ENCODE measurements at regions not wholly inside any gene's neighbourhood (a gene's known extent, or its start where the extent isn't known, plus 50 kb on each side); places are given as distances from the start of the nearest gene placed in this dataset.

DNA sequence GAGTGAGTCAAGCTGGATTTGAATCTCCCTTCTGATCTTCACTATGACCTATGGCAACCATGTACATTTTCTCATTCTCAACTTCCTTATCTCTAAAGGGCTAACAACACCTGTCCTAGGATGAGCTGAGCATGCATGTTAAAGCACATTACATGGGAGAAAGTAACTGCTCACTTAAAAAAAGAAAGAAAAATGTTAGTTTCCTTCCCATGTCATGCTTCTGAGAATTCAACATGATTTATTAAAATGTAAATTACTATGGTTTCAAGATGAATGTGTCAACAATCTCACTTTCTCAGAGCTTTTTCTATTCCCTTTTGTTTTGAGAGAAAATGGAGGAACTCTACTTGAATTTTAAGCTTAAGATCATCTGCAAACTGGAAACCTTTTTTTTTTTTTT is 295.3 kb downstream of the SKIDA1 start:
- BruUV-seq (replicated peaks): no TSS peak
- intact Hi-C loops (cut with micrococcal nuclease; ENCODE audit: unreplicated experiment) (no loop called here), in situ Hi-C loops (cut with HindIII; ENCODE audit: low pct_unique_long_range_greater_than_20kb, low sequenced_read_pairs) (no loop called here)
- no peak overlapping the region for H3K27ac ChIP-seq (ENCODE audit: low read length)
- H3K4me3 ChIP-seq (ENCODE audit: low read depth in 2 of 2, low read length in 2 of 2): no peak overlapping the region
- TF ChIP-seq POLR2AphosphoS5 (IDR thresholded peaks at IDR 0.05; ENCODE audit: low read depth, low read length) (no peak), SIN3A (IDR thresholded peaks at IDR 0.05; ENCODE audit: borderline replicate concordance, insufficient read depth, low read depth, low read length) (no peak)
- TF ChIP-seq, protein P1, sequence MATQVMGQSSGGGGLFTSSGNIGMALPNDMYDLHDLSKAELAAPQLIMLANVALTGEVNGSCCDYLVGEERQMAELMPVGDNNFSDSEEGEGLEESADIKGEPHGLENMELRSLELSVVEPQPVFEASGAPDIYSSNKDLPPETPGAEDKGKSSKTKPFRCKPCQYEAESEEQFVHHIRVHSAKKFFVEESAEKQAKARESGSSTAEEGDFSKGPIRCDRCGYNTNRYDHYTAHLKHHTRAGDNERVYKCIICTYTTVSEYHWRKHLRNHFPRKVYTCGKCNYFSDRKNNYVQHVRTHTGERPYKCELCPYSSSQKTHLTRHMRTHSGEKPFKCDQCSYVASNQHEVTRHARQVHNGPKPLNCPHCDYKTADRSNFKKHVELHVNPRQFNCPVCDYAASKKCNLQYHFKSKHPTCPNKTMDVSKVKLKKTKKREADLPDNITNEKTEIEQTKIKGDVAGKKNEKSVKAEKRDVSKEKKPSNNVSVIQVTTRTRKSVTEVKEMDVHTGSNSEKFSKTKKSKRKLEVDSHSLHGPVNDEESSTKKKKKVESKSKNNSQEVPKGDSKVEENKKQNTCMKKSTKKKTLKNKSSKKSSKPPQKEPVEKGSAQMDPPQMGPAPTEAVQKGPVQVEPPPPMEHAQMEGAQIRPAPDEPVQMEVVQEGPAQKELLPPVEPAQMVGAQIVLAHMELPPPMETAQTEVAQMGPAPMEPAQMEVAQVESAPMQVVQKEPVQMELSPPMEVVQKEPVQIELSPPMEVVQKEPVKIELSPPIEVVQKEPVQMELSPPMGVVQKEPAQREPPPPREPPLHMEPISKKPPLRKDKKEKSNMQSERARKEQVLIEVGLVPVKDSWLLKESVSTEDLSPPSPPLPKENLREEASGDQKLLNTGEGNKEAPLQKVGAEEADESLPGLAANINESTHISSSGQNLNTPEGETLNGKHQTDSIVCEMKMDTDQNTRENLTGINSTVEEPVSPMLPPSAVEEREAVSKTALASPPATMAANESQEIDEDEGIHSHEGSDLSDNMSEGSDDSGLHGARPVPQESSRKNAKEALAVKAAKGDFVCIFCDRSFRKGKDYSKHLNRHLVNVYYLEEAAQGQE (IDR thresholded peaks at IDR 0.05; ENCODE audit: insufficient read depth in 1 of 2, low read depth in 2 of 2, low read length in 1 of 2): no peak
- H3K9me3 ChIP-seq (ENCODE audit: control insufficient read depth, insufficient read depth, low read depth, low read length): no peaks in the 10 kb centered on the region
- H3K27me3 ChIP-seq (ENCODE audit: control insufficient read depth, insufficient read depth, low read length): no peaks in the 10 kb centered on the region
- POLR2A ChIA-PET: interaction anchor here (0.6 to 0.7 kb wide), 3 partner anchors 9 to 98 kb away, joined by 3 to 9 read pairs (median 3); no protein-coding TSS in a partner anchor
- CTCF ChIA-PET: no interaction called here
- H3K36me3 ChIP-seq (ENCODE audit: control insufficient read depth, insufficient read depth, low read length): no peaks in the 10 kb centered on the region
- H3K4me1 ChIP-seq (ENCODE audit: control insufficient read depth, insufficient read depth, low read length): no peaks in the 10 kb centered on the region
- ATAC-seq (no peak), DNase-seq (ENCODE audit: low read depth, low spot score) (no peak)

DNA sequence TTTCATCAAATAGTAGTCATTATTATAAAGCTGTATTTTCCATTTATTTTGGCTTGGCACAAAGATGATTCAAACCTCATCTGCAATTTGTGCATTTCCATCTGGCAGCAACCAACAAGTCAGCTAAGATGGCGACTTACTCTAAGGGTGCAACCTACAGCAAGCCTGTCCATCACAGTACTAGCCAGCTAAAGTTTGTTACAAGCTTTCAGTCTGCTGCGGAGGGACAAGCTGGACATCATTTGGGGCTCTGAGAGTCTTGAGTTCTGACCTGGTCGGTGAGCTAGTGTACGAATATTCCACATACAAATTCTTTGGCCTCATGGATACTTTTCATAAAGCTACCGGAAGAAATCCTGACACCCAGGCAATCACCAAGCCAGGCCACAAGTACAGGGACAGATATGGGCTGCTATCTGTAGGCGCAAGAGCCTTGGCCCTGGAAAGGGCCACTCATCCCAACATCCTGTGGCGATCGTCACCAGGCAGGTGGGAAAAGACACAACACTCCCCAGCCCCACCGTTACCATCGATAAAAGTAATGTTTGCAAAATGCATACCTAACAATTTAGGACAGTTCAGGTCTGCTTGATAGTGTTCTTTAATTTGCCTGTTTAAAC is 307.6 kb downstream of the SKIDA1 start:
- Histone ChIP-seq H3K36me3 (ENCODE audit: control insufficient read depth, insufficient read depth, low read length) (no peaks in the 10 kb centered on the region), H3K9me3 (ENCODE audit: control insufficient read depth, insufficient read depth, low read depth, low read length) (no peaks in the 10 kb centered on the region), H3K27me3 (ENCODE audit: control insufficient read depth, insufficient read depth, low read length) (no peaks in the 10 kb centered on the region), H3K4me3 (ENCODE audit: low read depth in 2 of 2, low read length in 2 of 2) (no peak overlapping the region), H3K27ac (ENCODE audit: low read length) (no peak overlapping the region), H3K4me1 (ENCODE audit: control insufficient read depth, insufficient read depth, low read length) (no peaks in the 10 kb centered on the region)
- ChIA-PET POLR2A (no interaction called here), CTCF (no interaction called here)
- ATAC-seq: no peak
- intact Hi-C loops (cut with micrococcal nuclease; ENCODE audit: unreplicated experiment): no loop called here
- DNase-seq (ENCODE audit: low read depth, low spot score): no peak
- in situ Hi-C loops (cut with HindIII; ENCODE audit: low pct_unique_long_range_greater_than_20kb, low sequenced_read_pairs): no loop called here
- TF ChIP-seq, protein P2, sequence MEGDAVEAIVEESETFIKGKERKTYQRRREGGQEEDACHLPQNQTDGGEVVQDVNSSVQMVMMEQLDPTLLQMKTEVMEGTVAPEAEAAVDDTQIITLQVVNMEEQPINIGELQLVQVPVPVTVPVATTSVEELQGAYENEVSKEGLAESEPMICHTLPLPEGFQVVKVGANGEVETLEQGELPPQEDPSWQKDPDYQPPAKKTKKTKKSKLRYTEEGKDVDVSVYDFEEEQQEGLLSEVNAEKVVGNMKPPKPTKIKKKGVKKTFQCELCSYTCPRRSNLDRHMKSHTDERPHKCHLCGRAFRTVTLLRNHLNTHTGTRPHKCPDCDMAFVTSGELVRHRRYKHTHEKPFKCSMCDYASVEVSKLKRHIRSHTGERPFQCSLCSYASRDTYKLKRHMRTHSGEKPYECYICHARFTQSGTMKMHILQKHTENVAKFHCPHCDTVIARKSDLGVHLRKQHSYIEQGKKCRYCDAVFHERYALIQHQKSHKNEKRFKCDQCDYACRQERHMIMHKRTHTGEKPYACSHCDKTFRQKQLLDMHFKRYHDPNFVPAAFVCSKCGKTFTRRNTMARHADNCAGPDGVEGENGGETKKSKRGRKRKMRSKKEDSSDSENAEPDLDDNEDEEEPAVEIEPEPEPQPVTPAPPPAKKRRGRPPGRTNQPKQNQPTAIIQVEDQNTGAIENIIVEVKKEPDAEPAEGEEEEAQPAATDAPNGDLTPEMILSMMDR (IDR thresholded peaks at IDR 0.05): no peak
- BruUV-seq (replicated peaks): no TSS peak

DNA sequence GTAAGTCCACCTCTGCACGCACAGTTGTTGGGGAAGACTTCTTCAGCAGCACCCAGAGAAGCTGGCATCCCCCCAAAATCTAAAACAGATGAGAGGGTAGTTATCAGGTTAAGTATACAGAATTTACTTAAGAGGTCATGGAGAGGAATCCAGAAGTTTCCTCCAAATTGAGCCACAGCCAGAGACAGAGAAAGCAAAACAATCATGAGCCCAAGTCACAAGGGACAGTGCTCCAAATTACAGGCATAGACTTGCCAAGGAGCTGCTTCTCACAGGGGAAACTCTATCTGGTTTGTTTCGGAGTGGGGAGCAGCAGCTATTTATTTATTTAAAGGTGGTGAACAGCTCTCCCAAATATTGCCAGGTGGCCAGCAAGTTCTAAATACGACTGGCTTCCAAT is 308.4 kb downstream of the SKIDA1 start:
- ATAC-seq: no peak
- intact Hi-C loops (cut with micrococcal nuclease; ENCODE audit: unreplicated experiment): no loop called here
- CTCF ChIA-PET: no interaction called here
- in situ Hi-C loops (cut with HindIII; ENCODE audit: low pct_unique_long_range_greater_than_20kb, low sequenced_read_pairs): no loop called here
- BruUV-seq (replicated peaks): no TSS peak
- Histone ChIP-seq H3K4me1 (ENCODE audit: control insufficient read depth, insufficient read depth, low read length) (no peaks in the 10 kb centered on the region), H3K36me3 (ENCODE audit: control insufficient read depth, insufficient read depth, low read length) (no peaks in the 10 kb centered on the region), H3K4me3 (ENCODE audit: low read depth in 2 of 2, low read length in 2 of 2) (no peak overlapping the region), H3K27me3 (ENCODE audit: control insufficient read depth, insufficient read depth, low read length) (no peaks in the 10 kb centered on the region), H3K9me3 (ENCODE audit: control insufficient read depth, insufficient read depth, low read depth, low read length) (no peaks in the 10 kb centered on the region), H3K27ac (ENCODE audit: low read length) (no peak overlapping the region)
- no peak for TF ChIP-seq SIN3A (IDR thresholded peaks at IDR 0.05; ENCODE audit: borderline replicate concordance, insufficient read depth, low read depth, low read length)
- no peak for TF ChIP-seq POLR2AphosphoS5 (IDR thresholded peaks at IDR 0.05; ENCODE audit: low read depth, low read length)
- TF ChIP-seq, protein P1 (IDR thresholded peaks at IDR 0.05; ENCODE audit: insufficient read depth in 1 of 2, low read depth in 2 of 2, low read length in 1 of 2): no peak
- TF ChIP-seq, protein P2 (IDR thresholded peaks at IDR 0.05): no peak
- TF ChIP-seq TCF7L2 (IDR thresholded peaks at IDR 0.05; ENCODE audit: low read depth, low read length): no peak
- POLR2A ChIA-PET: no interaction called here
- DNase-seq (ENCODE audit: low read depth, low spot score): no peak
